ENCODE measurements at regions not wholly inside any gene's neighbourhood (a gene's known extent, or its start where the extent isn't known, plus 50 kb on each side); places are given as distances from the start of the nearest gene placed in this dataset.

DNA sequence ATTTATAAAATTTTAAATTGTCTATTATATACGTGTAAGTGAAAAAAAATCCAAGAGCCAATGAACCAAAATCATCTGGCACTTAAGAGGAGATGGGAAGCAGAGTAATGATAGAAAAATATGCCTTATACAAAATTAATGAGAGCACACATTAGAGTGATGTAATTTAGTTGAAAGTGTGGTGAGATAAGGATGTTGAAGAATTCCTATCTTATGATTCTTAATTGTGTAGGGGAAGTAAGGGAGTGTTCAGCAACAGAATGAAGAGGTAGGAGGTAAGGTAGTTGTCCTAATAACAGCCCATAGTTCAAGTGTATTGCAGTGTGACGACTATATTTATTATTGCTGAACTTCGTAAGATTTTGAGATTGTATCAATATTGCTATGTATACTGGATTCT lies 843.4 kb upstream of the FLRT2 start:
- no peak for DNase-seq (ENCODE audit: low spot score)
- Histone ChIP-seq H3K4me1 (ENCODE audit: insufficient read depth) (no peaks in the 10 kb centered on the region), H3K27me3 (no peaks in the 10 kb centered on the region), H3K27ac (no peak overlapping the region), H3K9me2 (replicated peaks; ENCODE audit: insufficient read depth) (no peaks in the 10 kb centered on the region), H3K4me2 (no peak overlapping the region), H2AFZ (no peak overlapping the region), H3K79me2 (no peaks in the 10 kb centered on the region), H4K20me1 (ENCODE audit: insufficient read depth, poor library complexity, severe bottlenecking) (no peaks in the 10 kb centered on the region), H3K4me3 (no peak overlapping the region), H3K36me3 (replicated peaks; ENCODE audit: insufficient read depth, low read depth) (no peaks in the 10 kb centered on the region), H3K9me3 (ENCODE audit: low read depth) (no peaks in the 10 kb centered on the region)
- 91% methylated on average over 3 of the region's 3 CpGs for WGBS (ENCODE audit: low lambda C conversion rate, missing lambda C conversion rate)
- TF ChIP-seq, protein P1, sequence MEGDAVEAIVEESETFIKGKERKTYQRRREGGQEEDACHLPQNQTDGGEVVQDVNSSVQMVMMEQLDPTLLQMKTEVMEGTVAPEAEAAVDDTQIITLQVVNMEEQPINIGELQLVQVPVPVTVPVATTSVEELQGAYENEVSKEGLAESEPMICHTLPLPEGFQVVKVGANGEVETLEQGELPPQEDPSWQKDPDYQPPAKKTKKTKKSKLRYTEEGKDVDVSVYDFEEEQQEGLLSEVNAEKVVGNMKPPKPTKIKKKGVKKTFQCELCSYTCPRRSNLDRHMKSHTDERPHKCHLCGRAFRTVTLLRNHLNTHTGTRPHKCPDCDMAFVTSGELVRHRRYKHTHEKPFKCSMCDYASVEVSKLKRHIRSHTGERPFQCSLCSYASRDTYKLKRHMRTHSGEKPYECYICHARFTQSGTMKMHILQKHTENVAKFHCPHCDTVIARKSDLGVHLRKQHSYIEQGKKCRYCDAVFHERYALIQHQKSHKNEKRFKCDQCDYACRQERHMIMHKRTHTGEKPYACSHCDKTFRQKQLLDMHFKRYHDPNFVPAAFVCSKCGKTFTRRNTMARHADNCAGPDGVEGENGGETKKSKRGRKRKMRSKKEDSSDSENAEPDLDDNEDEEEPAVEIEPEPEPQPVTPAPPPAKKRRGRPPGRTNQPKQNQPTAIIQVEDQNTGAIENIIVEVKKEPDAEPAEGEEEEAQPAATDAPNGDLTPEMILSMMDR (IDR thresholded peaks at IDR 0.05; ENCODE audit: poor library complexity): no peak
- no peak for TF ChIP-seq EZH2phosphoT487 (IDR thresholded peaks at IDR 0.05; ENCODE audit: low read depth, severe bottlenecking, unreplicated experiment)
- TF ChIP-seq EZH2 (IDR thresholded peaks at IDR 0.05; ENCODE audit: borderline replicate concordance): no peak

- Histone ChIP-seq H3K4me3 (no peak overlapping the region), H2AFZ (no peak overlapping the region), H3K9me2 (replicated peaks; ENCODE audit: insufficient read depth) (no peaks in the 10 kb centered on the region), H3K36me3 (replicated peaks; ENCODE audit: insufficient read depth, low read depth) (no peaks in the 10 kb centered on the region), H3K27me3 (no peaks in the 10 kb centered on the region), H4K20me1 (ENCODE audit: insufficient read depth, poor library complexity, severe bottlenecking) (no peaks in the 10 kb centered on the region), H3K79me2 (no peaks in the 10 kb centered on the region), H3K4me1 (ENCODE audit: insufficient read depth) (no peaks in the 10 kb centered on the region), H3K4me2 (no peak overlapping the region), H3K27ac (no peak overlapping the region), H3K9me3 (ENCODE audit: low read depth) (no peaks in the 10 kb centered on the region)
- DNase-seq (ENCODE audit: low spot score): no peak
- 79% methylated on average over 7 of the region's 7 CpGs for WGBS (ENCODE audit: low lambda C conversion rate, missing lambda C conversion rate)
- TF ChIP-seq, protein P1 (IDR thresholded peaks at IDR 0.05; ENCODE audit: poor library complexity): no peak
- TF ChIP-seq EZH2phosphoT487 (IDR thresholded peaks at IDR 0.05; ENCODE audit: low read depth, severe bottlenecking, unreplicated experiment): no peak
- no peak for TF ChIP-seq EZH2 (IDR thresholded peaks at IDR 0.05; ENCODE audit: borderline replicate concordance)
Measured at GRCh38 chr14:84688297-84689025, 841.5 kb upstream of the FLRT2 start.

DNA sequence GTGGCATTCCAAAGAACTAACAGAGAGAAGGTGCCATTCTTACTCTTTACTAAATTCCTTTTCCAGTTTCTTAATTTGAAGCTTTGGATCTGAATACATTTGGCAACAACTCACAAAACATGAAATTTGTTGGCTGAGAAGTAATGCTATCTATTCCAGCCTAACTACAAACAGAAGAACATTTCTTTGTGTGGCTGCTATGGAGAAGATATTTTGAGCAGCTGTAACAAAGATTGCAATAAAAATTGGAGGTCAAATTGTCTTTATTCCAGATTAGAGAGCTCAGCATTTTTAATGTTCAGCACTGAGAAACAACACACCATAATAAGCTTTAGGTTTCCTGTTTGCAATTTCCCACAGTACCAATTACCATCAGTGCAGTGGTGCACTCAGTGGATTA lies 835.8 kb upstream of the FLRT2 start:
- Histone ChIP-seq H3K27me3 (no peaks in the 10 kb centered on the region), H4K20me1 (ENCODE audit: insufficient read depth, poor library complexity, severe bottlenecking) (no peaks in the 10 kb centered on the region), H3K4me3 (no peak overlapping the region), H3K4me1 (ENCODE audit: insufficient read depth) (no peaks in the 10 kb centered on the region), H3K27ac (no peak overlapping the region), H3K79me2 (no peaks in the 10 kb centered on the region), H2AFZ (no peak overlapping the region), H3K36me3 (replicated peaks; ENCODE audit: insufficient read depth, low read depth) (no peaks in the 10 kb centered on the region), H3K9me2 (replicated peaks; ENCODE audit: insufficient read depth) (no peaks in the 10 kb centered on the region), H3K9me3 (ENCODE audit: low read depth) (no peaks in the 10 kb centered on the region), H3K4me2 (no peak overlapping the region)
- DNase-seq (ENCODE audit: low spot score): no peak
- TF ChIP-seq, protein P1 (IDR thresholded peaks at IDR 0.05; ENCODE audit: poor library complexity): no peak

GRCh38 chr14:84704601-84705000 lies 825.3 kb upstream of the FLRT2 start:
- H4K20me1 ChIP-seq (ENCODE audit: insufficient read depth, poor library complexity, severe bottlenecking): no peaks in the 10 kb centered on the region
- DNase-seq (ENCODE audit: low spot score): no peak
- no peaks in the 10 kb centered on the region for H3K4me1 ChIP-seq (ENCODE audit: insufficient read depth)
- H3K79me2 ChIP-seq: no peaks in the 10 kb centered on the region
- no peaks in the 10 kb centered on the region for H3K27me3 ChIP-seq
- no peaks in the 10 kb centered on the region for H3K9me3 ChIP-seq (ENCODE audit: low read depth)
- H3K36me3 ChIP-seq (replicated peaks; ENCODE audit: insufficient read depth, low read depth): no peaks in the 10 kb centered on the region
- H3K4me3 ChIP-seq: no peak overlapping the region
- no peak overlapping the region for H2AFZ ChIP-seq
- WGBS (ENCODE audit: low lambda C conversion rate, missing lambda C conversion rate): 94% methylated on average over 2 of the region's 2 CpGs
- TF ChIP-seq, protein P1 (IDR thresholded peaks at IDR 0.05; ENCODE audit: poor library complexity): no peak
- no peak for TF ChIP-seq EZH2phosphoT487 (IDR thresholded peaks at IDR 0.05; ENCODE audit: low read depth, severe bottlenecking, unreplicated experiment)
- TF ChIP-seq EZH2 (IDR thresholded peaks at IDR 0.05; ENCODE audit: borderline replicate concordance): no peak
- H3K9me2 ChIP-seq (replicated peaks; ENCODE audit: insufficient read depth): no peaks in the 10 kb centered on the region
- H3K4me2 ChIP-seq: no peak overlapping the region
- H3K27ac ChIP-seq: no peak overlapping the region
